Peyer's patch (tissue), 4 donors: ENCODE measurements at regions not wholly inside any gene's neighbourhood (a gene's known extent, or its start where the extent isn't known, plus 50 kb on each side); places are given as distances from the start of the nearest gene placed in this dataset.

ENCODE experiments used
- CTCF ChIP-seq, 6 experiments: fragments of 450-650 bp in 4 of 6; fragments of 200-600 bp in 2 of 6; sonication (generic) in 1 of 6; IDR thresholded peaks; one replicate each; pipeline ENCODE4 v1.5.1; 2017 to 2019; ENCODE audit warnings: antibody characterized with exemption in 6 of 6, mild to moderate bottlenecking in 3 of 6, moderate library complexity in 1 of 6
- POLR2A ChIP-seq, 2 donors: fragments of 450-650 bp; IDR thresholded peaks; one replicate each; pipeline ENCODE4 v1.5.1; 2017; ENCODE audit warnings: antibody characterized with exemption in 2 of 2, mild to moderate bottlenecking in 2 of 2, moderate library complexity in 2 of 2

- TF ChIP-seq CTCF (IDR thresholded peaks at IDR 0.05) (no peak), POLR2A (IDR thresholded peaks at IDR 0.05) (no peak)
Observed at GRCh38 chr7:109206196-109206595, 636.5 kb downstream of the DNAJB9 start.
